Nucleus accumbens (tissue), 56 donors: ENCODE measurements at regions not wholly inside any gene's neighbourhood (a gene's known extent, or its start where the extent isn't known, plus 50 kb on each side); places are given as distances from the start of the nearest gene placed in this dataset.
A peak's percentile ranks its signal among the peaks of the same experiment; 100 is the strongest.
"Not testable (repeated sequence)": the region's sequence is repeated elsewhere in the genome, so short reads cannot be mapped to it uniquely, and the experiment has no call there.

Source experiments
- DNase-seq, 56 donors: peaks; one replicate each; lab custom pipeline; 2025; lab: John Stamatoyannopoulos, UW

GRCh38 chr16:56029026-56029425 lies 153.9 kb upstream of the CES5A start:
- no peak for DNase-seq

GRCh38 chr16:56022818-56023217 lies 147.6 kb upstream of the CES5A start:
- no peak for DNase-seq

- DNase-seq: no peak
Observed at GRCh38 chr16:56019274-56019673, 144.1 kb upstream of the CES5A start.

- DNase-seq: peak in 7 of 56 donors; percentile 0 to 33 (median 5)
Observed at GRCh38 chr16:56013962-56014552, 138.9 kb upstream of the CES5A start.

- DNase-seq: no peak
Observed at GRCh38 chr16:56012482-56012811, 137.3 kb upstream of the CES5A start.

- DNase-seq: no peak
Observed at GRCh38 chr16:56011808-56012481, 136.8 kb upstream of the CES5A start.

- no peak for DNase-seq
Observed at GRCh38 chr16:56005958-56006357, 130.8 kb upstream of the CES5A start.

- no peak for DNase-seq
Observed at GRCh38 chr16:55999683-56000082, 124.5 kb upstream of the CES5A start.

- DNase-seq: no peak
Observed at GRCh38 chr16:55993088-55993487, 117.9 kb upstream of the CES5A start.

GRCh38 chr16:55992551-55992950 lies 117.4 kb upstream of the CES5A start:
- no peak for DNase-seq

- no peak for DNase-seq
Observed at GRCh38 chr16:55991843-55992242, 116.7 kb upstream of the CES5A start.

- DNase-seq: no peak
Observed at GRCh38 chr16:55989569-55989907, 114.4 kb upstream of the CES5A start.

GRCh38 chr16:55988850-55989568 lies 113.8 kb upstream of the CES5A start:
- not testable (repeated sequence) for DNase-seq

GRCh38 chr16:55988013-55988412 lies 112.8 kb upstream of the CES5A start:
- DNase-seq: no peak

GRCh38 chr16:55982597-55982996 lies 107.4 kb upstream of the CES5A start:
- no peak for DNase-seq

- DNase-seq: no peak
Observed at GRCh38 chr16:55981557-55981956, 106.4 kb upstream of the CES5A start.

GRCh38 chr16:55976815-55977214 lies 101.6 kb upstream of the CES5A start:
- DNase-seq: no peak

GRCh38 chr16:55971447-55971846 lies 96.3 kb upstream of the CES5A start:
- DNase-seq: no peak

- DNase-seq: no peak
Observed at GRCh38 chr16:55968221-55968620, 93.0 kb upstream of the CES5A start.

GRCh38 chr16:55964923-55965475 lies 89.8 kb upstream of the CES5A start:
- no peak for DNase-seq

GRCh38 chr16:55955845-55956244 lies 80.7 kb upstream of the CES5A start:
- DNase-seq: peak in 31 of 56 donors; percentile 5 to 63 (median 29)

- no peak for DNase-seq
Observed at GRCh38 chr16:55955424-55955823, 80.3 kb upstream of the CES5A start.
